Mucosa of descending colon (tissue), 3 donors: ENCODE measurements at regions not wholly inside any gene's neighbourhood (a gene's known extent, or its start where the extent isn't known, plus 50 kb on each side); places are given as distances from the start of the nearest gene placed in this dataset.

Experiments used
- ATAC-seq: fragments of 200-7000 bp; cut with Tn5 transposase; one replicate; pipeline ENCODE4 v1.9.1; 2020; ENCODE audit warnings: mild to moderate bottlenecking, moderate library complexity
- DNase-seq, 3 donors: peaks; one replicate each; pipeline ENCODE4 v3.0.0-alpha.2; 2020
- H3K36me3 ChIP-seq: fragments of 200-600 bp; one replicate; pipeline ENCODE4 v1.8.0; 2021; ENCODE audit warnings: low read depth, mild to moderate bottlenecking
- H3K4me1 ChIP-seq: fragments of 200-600 bp; one replicate; pipeline ENCODE4 v1.8.0; 2021; ENCODE audit warnings: low read depth, mild to moderate bottlenecking
- H3K4me3 ChIP-seq: fragments of 200-600 bp; one replicate; pipeline ENCODE4 v1.8.0; 2021; ENCODE audit warnings: mild to moderate bottlenecking
- H3K9me3 ChIP-seq: fragments of 200-600 bp; one replicate; pipeline ENCODE4 v1.8.0; 2021; ENCODE audit warnings: mild to moderate bottlenecking
- CTCF ChIP-seq: fragments of 200-600 bp; IDR thresholded peaks from one replicate; pipeline ENCODE4 v1.8.0; 2022; ENCODE audit warnings: antibody characterized with exemption, mild to moderate bottlenecking
- intact Hi-C, 2 donors: fragments of 100-400 bp; cut with DNase I in 1 of 2; cut with micrococcal nuclease in 1 of 2; formaldehyde crosslinking; loops; one replicate each; pipeline versions ENCODE4 v1.11.0 to v1.11.1; 2022; cut with DNase I, micrococcal nuclease
- donor health status: DM: no; HTN: no; CAD: no; lungs with moderate emphysema.
- donor health status: DM: no; HTN: no; CAD: no.
- donor health status: DM: no; HTN: yes; CAD: no.

GRCh38 chr5:67746103-67746502 lies 469.5 kb upstream of the PIK3R1 start:
- H3K9me3 ChIP-seq, result no peaks in the 10 kb centered on the region
- ATAC-seq, result no peak
- no peaks in the 10 kb centered on the region for H3K4me1 ChIP-seq
- no peak for TF ChIP-seq CTCF
- no peaks in the 10 kb centered on the region for H3K36me3 ChIP-seq
- DNase-seq, result no peak
- H3K4me3 ChIP-seq, result no peak overlapping the region
- intact Hi-C loops, result no loop called here

- no peaks in the 10 kb centered on the region for H3K4me1 ChIP-seq
- no peaks in the 10 kb centered on the region for H3K36me3 ChIP-seq
- intact Hi-C loops, result no loop called here
- H3K9me3 ChIP-seq, result no peaks in the 10 kb centered on the region
- no peak overlapping the region for H3K4me3 ChIP-seq
- ATAC-seq (no peak), DNase-seq (no peak)
- TF ChIP-seq CTCF, result no peak
Observed at GRCh38 chr5:67732921-67733320, 482.6 kb upstream of the PIK3R1 start.

- intact Hi-C loops, result no loop called here
- Histone ChIP-seq H3K4me1 (no peaks in the 10 kb centered on the region), H3K4me3 (no peak overlapping the region), H3K36me3 (no peaks in the 10 kb centered on the region), H3K9me3 (no peaks in the 10 kb centered on the region)
- no peak for ATAC-seq
- DNase-seq, result no peak
- no peak for TF ChIP-seq CTCF
Observed at GRCh38 chr5:67732471-67732870, 483.1 kb upstream of the PIK3R1 start.

GRCh38 chr5:67731886-67732285 lies 483.7 kb upstream of the PIK3R1 start:
- H3K36me3 ChIP-seq, result no peaks in the 10 kb centered on the region
- TF ChIP-seq CTCF, result no peak
- H3K4me1 ChIP-seq, result no peaks in the 10 kb centered on the region
- no peak for ATAC-seq
- no peak overlapping the region for H3K4me3 ChIP-seq
- DNase-seq, result no peak
- H3K9me3 ChIP-seq, result no peaks in the 10 kb centered on the region
- intact Hi-C loops, result no loop called here

GRCh38 chr5:67730917-67731474 lies 484.6 kb upstream of the PIK3R1 start:
- Histone ChIP-seq H3K4me3 (no peak overlapping the region), H3K36me3 (no peaks in the 10 kb centered on the region), H3K9me3 (no peaks in the 10 kb centered on the region), H3K4me1 (no peaks in the 10 kb centered on the region)
- intact Hi-C loops, result no loop called here
- TF ChIP-seq CTCF, result no peak
- DNase-seq (no peak), ATAC-seq (no peak)

GRCh38 chr5:67728326-67728890 lies 487.1 kb upstream of the PIK3R1 start:
- no peak for DNase-seq
- Histone ChIP-seq H3K9me3 (no peaks in the 10 kb centered on the region), H3K4me3 (no peak overlapping the region), H3K4me1 (no peaks in the 10 kb centered on the region), H3K36me3 (no peaks in the 10 kb centered on the region)
- ATAC-seq, result no peak
- intact Hi-C loops, result no loop called here
- no peak for TF ChIP-seq CTCF
